ENCODE measurements at regions not wholly inside any gene's neighbourhood (a gene's known extent, or its start where the extent isn't known, plus 50 kb on each side); places are given as distances from the start of the nearest gene placed in this dataset.
A peak's percentile ranks its signal among the peaks of the same experiment; 100 is the strongest.

DNA sequence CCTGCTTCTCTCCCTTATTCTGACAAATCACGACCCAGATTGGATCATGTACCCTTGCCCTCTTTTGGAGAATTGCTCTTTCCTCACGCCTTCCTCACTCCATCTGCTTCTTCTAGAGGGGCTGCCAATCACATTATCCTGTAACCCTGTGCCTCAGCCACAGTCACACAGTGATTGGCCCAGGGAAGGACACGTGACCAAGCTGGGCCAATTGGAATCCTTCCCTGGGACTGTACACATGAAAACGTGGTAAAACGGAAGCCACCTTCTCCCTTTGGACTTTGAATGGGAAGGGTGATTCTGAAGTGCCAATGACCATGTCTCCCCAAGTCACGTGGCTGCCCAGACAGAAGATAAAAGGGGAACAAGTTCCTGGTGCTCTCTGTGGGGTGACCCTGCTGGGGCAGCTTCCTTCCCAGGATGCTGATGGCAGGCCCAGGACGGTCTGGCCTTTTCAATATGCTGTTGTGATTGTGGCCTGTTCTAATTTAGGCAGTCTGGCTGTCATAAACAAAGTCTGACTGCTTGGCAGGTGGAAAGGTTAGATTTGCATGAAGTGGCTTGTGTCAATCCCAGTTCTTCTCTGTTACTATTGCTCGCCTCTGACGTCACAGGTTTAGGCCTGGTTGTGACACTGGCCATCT is 92.9 kb downstream of the UBIAD1 start:
- H3K4me1 ChIP-seq (ENCODE audit: control insufficient read depth, insufficient read depth, low read depth, low read length): no peaks in the 10 kb centered on the region
- H3K9me3 ChIP-seq (ENCODE audit: control insufficient read depth, low read length): no peaks in the 10 kb centered on the region
- H3K23ac ChIP-seq (ENCODE audit: low read length in 2 of 2): no peak overlapping the region
- no peak for DNase-seq
- H3K27ac ChIP-seq (ENCODE audit: low read length, poor library complexity, severe bottlenecking): no peak overlapping the region
- H2AK5ac ChIP-seq (ENCODE audit: low read length, severe bottlenecking): no peak overlapping the region
- H3K36me3 ChIP-seq (ENCODE audit: control insufficient read depth in 1 of 2, insufficient read depth in 2 of 2, low read depth in 1 of 2, low read length in 2 of 2): no peaks in the 10 kb centered on the region
- WGBS: 72% methylated on average over 9 of the region's 9 CpGs
- H3K9ac ChIP-seq (ENCODE audit: low read length): no peak overlapping the region
- no peak overlapping the region for H3K4me2 ChIP-seq (ENCODE audit: low read length, poor library complexity, severe bottlenecking)
- H3K4ac ChIP-seq (ENCODE audit: low read depth in 1 of 2, low read length in 2 of 2): no peak overlapping the region
- H3K4me3 ChIP-seq (ENCODE audit: insufficient read depth in 1 of 2, low read depth in 1 of 2, low read length in 2 of 2): no peak overlapping the region
- no peak overlapping the region for H2BK5ac ChIP-seq (ENCODE audit: low read depth, low read length, poor library complexity, severe bottlenecking)
- no peak overlapping the region for H2BK15ac ChIP-seq (ENCODE audit: low read depth, poor library complexity, severe bottlenecking)
- no peak overlapping the region for H3K18ac ChIP-seq (ENCODE audit: low read depth in 1 of 2, low read length in 2 of 2)
- H2BK12ac ChIP-seq (ENCODE audit: low read length in 2 of 2): no peak overlapping the region
- no peak overlapping the region for H4K8ac ChIP-seq (ENCODE audit: low read length)
- no peak overlapping the region for H4K91ac ChIP-seq (ENCODE audit: low read length)
- H3K14ac ChIP-seq (ENCODE audit: low read length in 2 of 2): no peak overlapping the region
- H3K79me1 ChIP-seq (replicated peaks; ENCODE audit: low read length, poor library complexity, severe bottlenecking): no peaks in the 10 kb centered on the region
- H2AFZ ChIP-seq (ENCODE audit: low read depth, low read length): no peak overlapping the region
- no peak overlapping the region for H2BK120ac ChIP-seq (ENCODE audit: low read depth, low read length)
- H3K27me3 ChIP-seq (ENCODE audit: control insufficient read depth in 1 of 2, insufficient read depth in 1 of 2, low read length in 2 of 2): peaks cover 3 to 32% of the 10 kb centered on the region in 2 experiments

DNA sequence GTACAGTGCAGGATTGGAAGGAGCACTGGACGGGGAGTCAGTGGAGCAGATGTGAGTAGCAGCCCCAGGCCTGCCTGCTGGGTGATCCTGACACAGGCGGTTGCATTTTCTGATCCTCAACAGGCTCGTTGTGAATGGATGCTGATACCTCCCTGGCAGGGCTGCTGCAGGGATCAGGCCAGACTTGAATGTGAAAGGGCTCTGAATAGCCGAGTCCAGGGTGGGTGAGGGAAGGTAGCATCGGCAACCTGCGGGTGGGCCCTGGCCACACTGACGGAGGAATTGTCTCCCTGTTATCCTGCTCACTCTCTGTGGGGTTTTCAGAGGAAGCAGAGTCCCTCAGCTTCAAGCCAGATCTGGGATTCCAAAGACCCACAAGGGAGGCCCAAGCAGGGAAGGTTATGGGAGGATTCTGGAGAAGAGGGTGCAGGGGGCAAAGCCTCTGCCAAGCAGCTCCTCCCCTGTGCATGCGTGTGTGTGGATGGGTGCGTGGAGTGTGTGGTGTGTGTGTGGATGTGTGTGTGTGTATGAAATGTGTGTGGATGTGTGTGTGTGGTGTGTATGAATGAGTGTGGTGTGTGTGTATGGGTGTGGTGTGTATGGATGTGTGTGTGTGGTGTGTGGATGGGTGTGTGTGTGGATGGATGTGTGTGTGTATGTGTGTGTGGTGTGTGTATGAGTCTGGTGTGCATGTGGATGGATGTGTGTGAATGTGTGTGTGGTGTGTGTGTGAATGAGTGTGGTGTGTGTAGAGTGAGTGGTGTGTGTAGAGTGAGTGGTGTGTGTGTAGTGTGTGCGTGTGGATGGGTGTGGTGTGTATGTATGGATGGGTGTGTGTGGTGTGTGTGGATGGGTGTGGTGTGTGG is 100.3 kb downstream of the UBIAD1 start:
- no peaks in the 10 kb centered on the region for H3K9me3 ChIP-seq (ENCODE audit: control insufficient read depth, low read length)
- H3K4ac ChIP-seq (ENCODE audit: low read depth in 1 of 2, low read length in 2 of 2): no peak overlapping the region
- no peak overlapping the region for H3K18ac ChIP-seq (ENCODE audit: low read depth in 1 of 2, low read length in 2 of 2)
- no peak overlapping the region for H3K4me3 ChIP-seq (ENCODE audit: insufficient read depth in 1 of 2, low read depth in 1 of 2, low read length in 2 of 2)
- H2AK5ac ChIP-seq (ENCODE audit: low read length, severe bottlenecking): no peak overlapping the region
- H2BK15ac ChIP-seq (ENCODE audit: low read depth, poor library complexity, severe bottlenecking): no peak overlapping the region
- no peak overlapping the region for H2BK120ac ChIP-seq (ENCODE audit: low read depth, low read length)
- no peak overlapping the region for H3K23ac ChIP-seq (ENCODE audit: low read length in 2 of 2)
- H2BK5ac ChIP-seq (ENCODE audit: low read depth, low read length, poor library complexity, severe bottlenecking): no peak overlapping the region
- H3K4me1 ChIP-seq (ENCODE audit: control insufficient read depth, insufficient read depth, low read depth, low read length): peaks cover 3% of the 10 kb centered on the region
- H3K9ac ChIP-seq (ENCODE audit: low read length): no peak overlapping the region
- no peaks in the 10 kb centered on the region for H3K79me1 ChIP-seq (replicated peaks; ENCODE audit: low read length, poor library complexity, severe bottlenecking)
- WGBS: 85% methylated on average over 9 of the region's 10 CpGs
- no peak overlapping the region for H4K8ac ChIP-seq (ENCODE audit: low read length)
- H2BK12ac ChIP-seq (ENCODE audit: low read length in 2 of 2): no peak overlapping the region
- H3K4me2 ChIP-seq (ENCODE audit: low read length, poor library complexity, severe bottlenecking): no peak overlapping the region
- H3K36me3 ChIP-seq (ENCODE audit: control insufficient read depth in 1 of 2, insufficient read depth in 2 of 2, low read depth in 1 of 2, low read length in 2 of 2): no peaks in the 10 kb centered on the region
- H3K27me3 ChIP-seq (ENCODE audit: control insufficient read depth in 1 of 2, insufficient read depth in 1 of 2, low read length in 2 of 2): peaks cover 10 to 71% of the 10 kb centered on the region in 2 experiments
- H4K91ac ChIP-seq (ENCODE audit: low read length): no peak overlapping the region
- H3K14ac ChIP-seq (ENCODE audit: low read length in 2 of 2): peak overlapping the region in 1 of 2 experiments; percentile 71
- H2AFZ ChIP-seq (ENCODE audit: low read depth, low read length): no peak overlapping the region
- H3K27ac ChIP-seq (ENCODE audit: low read length, poor library complexity, severe bottlenecking): no peak overlapping the region
- no peak for DNase-seq

DNA sequence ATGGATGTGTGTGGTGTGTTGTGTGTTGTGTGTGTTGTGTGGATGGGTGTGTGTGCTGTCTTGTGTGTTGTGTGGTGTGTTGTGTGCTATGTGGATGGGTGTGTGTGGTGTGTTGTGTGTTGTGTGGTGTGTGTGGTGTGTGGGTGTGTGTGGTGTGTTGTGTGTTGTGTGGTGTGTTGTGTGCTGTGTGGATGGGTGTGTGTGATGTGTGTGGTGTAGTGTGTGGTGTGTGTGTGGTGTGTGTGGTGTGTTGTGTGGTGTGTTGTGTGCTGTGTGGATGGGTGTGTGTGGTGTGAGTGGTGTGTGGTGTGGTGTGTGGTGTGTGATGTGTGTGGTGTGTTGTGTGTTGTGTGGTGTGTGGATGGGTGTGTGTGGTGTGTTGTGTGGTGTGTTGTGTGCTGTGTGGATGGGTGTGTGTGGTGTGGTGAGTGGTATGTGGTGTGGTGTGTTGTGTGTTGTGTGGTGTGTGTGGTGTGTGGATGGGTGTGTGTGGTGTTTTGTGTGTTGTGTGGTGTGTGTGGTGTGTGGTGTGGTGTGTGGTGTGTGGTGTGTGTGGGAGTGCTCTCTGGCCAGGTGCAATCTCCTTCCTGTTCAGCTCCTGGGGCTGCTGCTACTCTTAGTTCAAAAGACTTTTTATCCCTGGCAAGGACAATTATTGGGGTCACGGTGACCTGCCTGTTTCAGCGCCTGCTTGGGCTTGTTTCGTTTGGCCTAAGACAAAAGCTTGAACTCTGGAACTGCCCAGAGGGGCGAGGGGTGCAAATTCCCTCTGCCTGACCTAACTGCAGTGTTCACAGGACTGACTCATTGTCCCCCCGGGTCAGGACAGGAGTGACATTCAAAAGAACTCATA is 101.1 kb downstream of the UBIAD1 start:
- Histone ChIP-seq H2BK15ac (ENCODE audit: low read depth, poor library complexity, severe bottlenecking) (no peak overlapping the region), H4K8ac (ENCODE audit: low read length) (no peak overlapping the region), H3K9ac (ENCODE audit: low read length) (no peak overlapping the region), H2BK120ac (ENCODE audit: low read depth, low read length) (no peak overlapping the region), H2BK12ac (ENCODE audit: low read length in 2 of 2) (no peak overlapping the region), H3K4me1 (ENCODE audit: control insufficient read depth, insufficient read depth, low read depth, low read length) (peaks cover 3% of the 10 kb centered on the region), H3K27ac (ENCODE audit: low read length, poor library complexity, severe bottlenecking) (no peak overlapping the region), H3K4ac (ENCODE audit: low read depth in 1 of 2, low read length in 2 of 2) (no peak overlapping the region), H3K14ac (ENCODE audit: low read length in 2 of 2) (peak overlapping the region in 1 of 2 experiments; percentile 53), H3K36me3 (ENCODE audit: control insufficient read depth in 1 of 2, insufficient read depth in 2 of 2, low read depth in 1 of 2, low read length in 2 of 2) (no peaks in the 10 kb centered on the region), H3K4me3 (ENCODE audit: insufficient read depth in 1 of 2, low read depth in 1 of 2, low read length in 2 of 2) (no peak overlapping the region), H2AK5ac (ENCODE audit: low read length, severe bottlenecking) (no peak overlapping the region), H3K27me3 (ENCODE audit: control insufficient read depth in 1 of 2, insufficient read depth in 1 of 2, low read length in 2 of 2) (peaks cover 10 to 73% of the 10 kb centered on the region in 2 experiments), H3K18ac (ENCODE audit: low read depth in 1 of 2, low read length in 2 of 2) (no peak overlapping the region), H3K23ac (ENCODE audit: low read length in 2 of 2) (no peak overlapping the region), H4K91ac (ENCODE audit: low read length) (no peak overlapping the region), H3K4me2 (ENCODE audit: low read length, poor library complexity, severe bottlenecking) (no peak overlapping the region), H2AFZ (ENCODE audit: low read depth, low read length) (no peak overlapping the region), H2BK5ac (ENCODE audit: low read depth, low read length, poor library complexity, severe bottlenecking) (no peak overlapping the region), H3K79me1 (replicated peaks; ENCODE audit: low read length, poor library complexity, severe bottlenecking) (no peaks in the 10 kb centered on the region), H3K9me3 (ENCODE audit: control insufficient read depth, low read length) (no peaks in the 10 kb centered on the region)
- peak; percentile 15 for DNase-seq
- 70% methylated on average over 5 of the region's 5 CpGs for WGBS

DNA sequence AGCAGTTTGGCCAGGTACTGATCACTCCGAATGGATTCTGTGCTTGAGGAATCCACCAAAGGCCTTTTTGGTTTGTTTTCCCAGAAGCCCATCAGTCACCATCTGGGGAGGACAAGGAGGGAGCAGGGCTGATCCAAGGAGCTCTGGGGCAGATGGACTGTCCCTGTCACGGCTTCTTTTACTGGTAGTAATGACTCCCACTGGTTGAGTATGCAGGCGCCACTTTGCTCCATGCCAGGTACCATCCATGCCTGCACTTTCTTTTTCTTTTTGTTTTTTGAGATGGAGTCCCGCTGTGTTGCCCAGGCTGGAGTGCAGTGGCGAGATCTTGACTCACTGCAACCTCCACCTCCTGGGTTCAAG is 101.7 kb downstream of the UBIAD1 start:
- DNase-seq: no peak
- Histone ChIP-seq H2AK5ac (ENCODE audit: low read length, severe bottlenecking) (no peak overlapping the region), H2BK12ac (ENCODE audit: low read length in 2 of 2) (no peak overlapping the region), H3K27me3 (ENCODE audit: control insufficient read depth in 1 of 2, insufficient read depth in 1 of 2, low read length in 2 of 2) (peaks cover 10 to 73% of the 10 kb centered on the region in 2 experiments), H4K8ac (ENCODE audit: low read length) (no peak overlapping the region), H2BK15ac (ENCODE audit: low read depth, poor library complexity, severe bottlenecking) (no peak overlapping the region), H3K79me1 (replicated peaks; ENCODE audit: low read length, poor library complexity, severe bottlenecking) (no peaks in the 10 kb centered on the region), H3K23ac (ENCODE audit: low read length in 2 of 2) (no peak overlapping the region), H2AFZ (ENCODE audit: low read depth, low read length) (no peak overlapping the region), H2BK5ac (ENCODE audit: low read depth, low read length, poor library complexity, severe bottlenecking) (no peak overlapping the region), H4K91ac (ENCODE audit: low read length) (no peak overlapping the region), H3K4me3 (ENCODE audit: insufficient read depth in 1 of 2, low read depth in 1 of 2, low read length in 2 of 2) (no peak overlapping the region), H3K14ac (ENCODE audit: low read length in 2 of 2) (no peak overlapping the region), H3K36me3 (ENCODE audit: control insufficient read depth in 1 of 2, insufficient read depth in 2 of 2, low read depth in 1 of 2, low read length in 2 of 2) (no peaks in the 10 kb centered on the region), H3K4me1 (ENCODE audit: control insufficient read depth, insufficient read depth, low read depth, low read length) (peaks cover 3% of the 10 kb centered on the region), H3K27ac (ENCODE audit: low read length, poor library complexity, severe bottlenecking) (no peak overlapping the region), H3K9ac (ENCODE audit: low read length) (no peak overlapping the region), H3K9me3 (ENCODE audit: control insufficient read depth, low read length) (no peaks in the 10 kb centered on the region), H3K4me2 (ENCODE audit: low read length, poor library complexity, severe bottlenecking) (no peak overlapping the region), H3K18ac (ENCODE audit: low read depth in 1 of 2, low read length in 2 of 2) (no peak overlapping the region), H3K4ac (ENCODE audit: low read depth in 1 of 2, low read length in 2 of 2) (no peak overlapping the region), H2BK120ac (ENCODE audit: low read depth, low read length) (no peak overlapping the region)
- WGBS: 83% methylated on average over 5 of the region's 5 CpGs
